ENCODE measurements at regions not wholly inside any gene's neighbourhood (a gene's known extent, or its start where the extent isn't known, plus 50 kb on each side); places are given as distances from the start of the nearest gene placed in this dataset.

- peaks cover 5% of the 10 kb centered on the region for H3K4me1 Mint-ChIP-seq (ENCODE audit: insufficient read depth, unreplicated experiment)
- no peaks in the 10 kb centered on the region for H3K36me3 Mint-ChIP-seq (ENCODE audit: insufficient read depth, unreplicated experiment)
- H3K27ac Mint-ChIP-seq (ENCODE audit: low read depth, unreplicated experiment): no peak overlapping the region
- H3K4me3 Mint-ChIP-seq (ENCODE audit: unreplicated experiment): no peak overlapping the region
- no TSS peak for BruUV-seq (replicated peaks)
- no peak for TF ChIP-seq CTCF (IDR thresholded peaks at IDR 0.05; ENCODE audit: unreplicated experiment)
- no peaks in the 10 kb centered on the region for H3K27me3 Mint-ChIP-seq (ENCODE audit: insufficient read depth, unreplicated experiment)
- H3K9me3 Mint-ChIP-seq (ENCODE audit: unreplicated experiment): no peaks in the 10 kb centered on the region
- POLR2A ChIA-PET: no interaction called here
- peak; percentile 56 for DNase-seq (ENCODE audit: unreplicated experiment)
- CTCF ChIA-PET: interaction anchor here (1.3 kb wide), 1 partner anchor 130 kb away, joined by 4 read pairs; no protein-coding TSS in a partner anchor
- intact Hi-C loops (cut with micrococcal nuclease): no loop called here
These were observed 85.0 kb upstream of the SLC2A1 start for GRCh38 chr1:43043695-43044094.

GRCh38 chr1:43042773-43043457 lies 84.2 kb upstream of the SLC2A1 start:
- TF ChIP-seq CTCF (IDR thresholded peaks at IDR 0.05; ENCODE audit: unreplicated experiment): no peak
- H3K9me3 Mint-ChIP-seq (ENCODE audit: unreplicated experiment): no peaks in the 10 kb centered on the region
- intact Hi-C loops (cut with micrococcal nuclease): no loop called here
- H3K4me3 Mint-ChIP-seq (ENCODE audit: unreplicated experiment): no peak overlapping the region
- no peaks in the 10 kb centered on the region for H3K36me3 Mint-ChIP-seq (ENCODE audit: insufficient read depth, unreplicated experiment)
- no TSS peak for BruUV-seq (replicated peaks)
- H3K27ac Mint-ChIP-seq (ENCODE audit: low read depth, unreplicated experiment): no peak overlapping the region
- H3K27me3 Mint-ChIP-seq (ENCODE audit: insufficient read depth, unreplicated experiment): no peaks in the 10 kb centered on the region
- no peaks in the 10 kb centered on the region for H3K4me1 Mint-ChIP-seq (ENCODE audit: insufficient read depth, unreplicated experiment)
- POLR2A ChIA-PET: interaction anchor here (1.5 kb wide), 1 partner anchor 107 kb away, joined by 5 read pairs; no protein-coding TSS in a partner anchor
- CTCF ChIA-PET: interaction anchor here (1.3 kb wide), 1 partner anchor 130 kb away, joined by 4 read pairs; no protein-coding TSS in a partner anchor
- no peak for DNase-seq (ENCODE audit: unreplicated experiment)

- H3K27me3 Mint-ChIP-seq (ENCODE audit: insufficient read depth, unreplicated experiment): no peaks in the 10 kb centered on the region
- POLR2A ChIA-PET: interaction anchor here (1.5 kb wide), 1 partner anchor 106 kb away, joined by 5 read pairs; no protein-coding TSS in a partner anchor
- no peak overlapping the region for H3K4me3 Mint-ChIP-seq (ENCODE audit: unreplicated experiment)
- H3K4me1 Mint-ChIP-seq (ENCODE audit: insufficient read depth, unreplicated experiment): no peaks in the 10 kb centered on the region
- no peak for DNase-seq (ENCODE audit: unreplicated experiment)
- TF ChIP-seq CTCF (IDR thresholded peaks at IDR 0.05; ENCODE audit: unreplicated experiment): no peak
- H3K36me3 Mint-ChIP-seq (ENCODE audit: insufficient read depth, unreplicated experiment): no peaks in the 10 kb centered on the region
- no peaks in the 10 kb centered on the region for H3K9me3 Mint-ChIP-seq (ENCODE audit: unreplicated experiment)
- BruUV-seq (replicated peaks): no TSS peak
- intact Hi-C loops (cut with micrococcal nuclease): no loop called here
- CTCF ChIA-PET: no interaction called here
- no peak overlapping the region for H3K27ac Mint-ChIP-seq (ENCODE audit: low read depth, unreplicated experiment)
These were observed 83.5 kb upstream of the SLC2A1 start for GRCh38 chr1:43042127-43042526.

- no TSS peak for BruUV-seq (replicated peaks)
- no peak overlapping the region for H3K27ac Mint-ChIP-seq (ENCODE audit: low read depth, unreplicated experiment)
- no peak for DNase-seq (ENCODE audit: unreplicated experiment)
- H3K27me3 Mint-ChIP-seq (ENCODE audit: insufficient read depth, unreplicated experiment): no peaks in the 10 kb centered on the region
- no peaks in the 10 kb centered on the region for H3K36me3 Mint-ChIP-seq (ENCODE audit: insufficient read depth, unreplicated experiment)
- H3K4me3 Mint-ChIP-seq (ENCODE audit: unreplicated experiment): no peak overlapping the region
- POLR2A ChIA-PET: interaction anchor here (1.1 to 1.5 kb wide), 2 partner anchors 11 to 105 kb away, joined by 3 to 5 read pairs; no protein-coding TSS in a partner anchor
- no peak for TF ChIP-seq CTCF (IDR thresholded peaks at IDR 0.05; ENCODE audit: unreplicated experiment)
- no peaks in the 10 kb centered on the region for H3K4me1 Mint-ChIP-seq (ENCODE audit: insufficient read depth, unreplicated experiment)
- intact Hi-C loops (cut with micrococcal nuclease): no loop called here
- CTCF ChIA-PET: interaction anchor here (0.6 to 0.7 kb wide), 2 partner anchors 32 to 358 kb away, joined by 4 read pairs; no protein-coding TSS in a partner anchor
- H3K9me3 Mint-ChIP-seq (ENCODE audit: unreplicated experiment): no peaks in the 10 kb centered on the region
These were observed 82.9 kb upstream of the SLC2A1 start for GRCh38 chr1:43041591-43041990.
